Glomerular visceral epithelial cell (primary cell): ENCODE measurements at regions not wholly inside any gene's neighbourhood (a gene's known extent, or its start where the extent isn't known, plus 50 kb on each side); places are given as distances from the start of the nearest gene placed in this dataset.

ENCODE experiments used
- DNase-seq: peaks from one replicate; pipeline ENCODE4 v3.0.0-alpha.2; 2016; ENCODE audit errors: extremely low spot score

- DNase-seq, result no peak
Observed at GRCh38 chr2:176502619-176503018, 233.4 kb downstream of the MTX2 start.

GRCh38 chr2:176503776-176504175 is 234.5 kb downstream of the MTX2 start:
- DNase-seq, result no peak

GRCh38 chr2:176504440-176504839 is 235.2 kb downstream of the MTX2 start:
- DNase-seq, result no peak

GRCh38 chr2:176507786-176508185 is 238.5 kb downstream of the MTX2 start:
- DNase-seq, result peak; percentile 49

GRCh38 chr2:176508374-176508773 is 239.1 kb downstream of the MTX2 start:
- DNase-seq, result no peak

- DNase-seq, result peak; percentile 92
Observed at GRCh38 chr2:176508984-176509740, 239.9 kb downstream of the MTX2 start.

GRCh38 chr2:176514276-176514675 is 245.0 kb downstream of the MTX2 start:
- DNase-seq, result no peak

GRCh38 chr2:176514805-176515500 is 245.7 kb downstream of the MTX2 start:
- DNase-seq, result no peak

- no peak for DNase-seq
Observed at GRCh38 chr2:176516051-176516602, 246.9 kb downstream of the MTX2 start.

- DNase-seq, result no peak
Observed at GRCh38 chr2:176518823-176519222, 249.6 kb downstream of the MTX2 start.

- DNase-seq, result no peak
Observed at GRCh38 chr2:176521878-176522670, 252.8 kb downstream of the MTX2 start.

- no peak for DNase-seq
Observed at GRCh38 chr2:176525086-176525485, 255.8 kb downstream of the MTX2 start.

- no peak for DNase-seq
Observed at GRCh38 chr2:176526995-176527901, 258.0 kb downstream of the MTX2 start.

GRCh38 chr2:176531608-176532007 is 262.4 kb downstream of the MTX2 start:
- DNase-seq, result no peak

- DNase-seq, result no peak
Observed at GRCh38 chr2:176533505-176534193, 264.4 kb downstream of the MTX2 start.

GRCh38 chr2:176534798-176535466 is 265.7 kb downstream of the MTX2 start:
- DNase-seq, result peak; percentile 58

GRCh38 chr2:176535467-176536113 is 266.3 kb downstream of the MTX2 start:
- peak; percentile 23 for DNase-seq

- DNase-seq, result no peak
Observed at GRCh38 chr2:176536439-176537133, 267.3 kb downstream of the MTX2 start.

GRCh38 chr2:176537932-176538331 is 268.7 kb downstream of the MTX2 start:
- no peak for DNase-seq
